B cell (primary cell): ENCODE measurements at regions not wholly inside any gene's neighbourhood (a gene's known extent, or its start where the extent isn't known, plus 50 kb on each side); places are given as distances from the start of the nearest gene placed in this dataset.

Source experiments
- ATAC-seq: fragments of 200-7000 bp; cut with Tn5 transposase; one replicate; pipeline ENCODE4 v1.10.0; 2021; ENCODE audit warnings: low read depth, mild to moderate bottlenecking, moderate number of reproducible peaks, moderate library complexity
- CTCF ChIA-PET: fragments of 350-600 bp; sonication (Branson Sonifier 250); formaldehyde crosslinking; loops from one replicate; lab custom pipeline; 2021; ENCODE audit warnings: antibody characterized with exemption, inconsistent platforms; lab: Charles Lee
- POLR2A ChIA-PET: fragments of 350-600 bp; sonication (Branson Sonifier 250); formaldehyde crosslinking; loops from one replicate; lab custom pipeline; 2021; ENCODE audit warnings: antibody characterized with exemption; lab: Charles Lee
- DNase-seq: peaks from one replicate; pipeline ENCODE4 v3.0.0; 2013
- H2AFZ ChIP-seq: 2 replicates; pipeline ENCODE4 v1.6.1; 2012; ENCODE audit warnings: mild to moderate bottlenecking, low read depth, low read length; ENCODE audit not compliant: insufficient read depth, poor library complexity, severe bottlenecking
- H3K27ac ChIP-seq, 2 donors: 1 replicate in 1 of 2; 2 replicates in 1 of 2; pipeline ENCODE4 v1.5.1; 2012 to 2013; ENCODE audit warnings: low read length in 2 of 2, mild to moderate bottlenecking in 2 of 2, moderate library complexity in 1 of 2
- H3K27me3 ChIP-seq, 4 experiments: fragments of 200-600 bp in 1 of 4; sonication (generic) in 1 of 4; replicated peaks in 1 of 4; 1 replicate in 2 of 4; 2 replicates in 2 of 4; pipeline versions ENCODE4 v1.6.1 to v1.7.0; 2013 to 2016; ENCODE audit warnings: low read length in 3 of 4, mild to moderate bottlenecking in 2 of 4, mixed read lengths in 1 of 4, moderate library complexity in 1 of 4; ENCODE audit not compliant: insufficient read depth in 4 of 4, control insufficient read depth in 3 of 4; ENCODE audit errors: control extremely low read depth in 1 of 4
- H3K36me3 ChIP-seq, 2 experiments: replicated peaks in 1 of 2; 1 replicate in 1 of 2; 2 replicates in 1 of 2; pipeline versions ENCODE4 v1.6.1 to v1.7.1; 2013; ENCODE audit warnings: low read length in 1 of 2; ENCODE audit not compliant: insufficient read depth in 2 of 2, control insufficient read depth in 1 of 2; ENCODE audit errors: control extremely low read depth in 1 of 2, extremely low read depth in 1 of 2
- H3K4me1 ChIP-seq, 2 donors: fragments of 200-600 bp in 1 of 2; sonication (generic) in 1 of 2; 1 replicate in 1 of 2; 2 replicates in 1 of 2; pipeline versions ENCODE4 v1.5.1 to v1.6.1; 2013 to 2017; ENCODE audit warnings: low read length in 2 of 2; ENCODE audit not compliant: control insufficient read depth in 2 of 2, insufficient read depth in 2 of 2
- H3K4me2 ChIP-seq: replicated peaks from 2 replicates; pipeline ENCODE3; 2012; ENCODE audit warnings: mild to moderate bottlenecking, low read depth, low read length; ENCODE audit not compliant: poor library complexity, severe bottlenecking
- H3K4me3 ChIP-seq, 5 experiments: fragments of 200-600 bp in 1 of 5; sonication (generic) in 1 of 5; 1 replicate in 3 of 5; 2 replicates in 2 of 5; pipeline versions ENCODE4 v1.5.1 to v1.7.0; 2011 to 2016; ENCODE audit warnings: low read length in 4 of 5, mild to moderate bottlenecking in 4 of 5, low read depth in 2 of 5, control low read depth in 1 of 5, moderate library complexity in 1 of 5; ENCODE audit not compliant: insufficient read depth in 1 of 5; ENCODE audit errors: control extremely low read depth in 1 of 5, extremely low read depth in 1 of 5
- H3K79me2 ChIP-seq: fragments of 200-600 bp; sonication (generic); one replicate; pipeline ENCODE4 v1.6.0; 2016; ENCODE audit warnings: low read length; ENCODE audit not compliant: control insufficient read depth, insufficient read depth
- H3K9ac ChIP-seq: fragments of 200-600 bp; sonication (generic); 2 replicates; pipeline ENCODE4 v1.6.1; 2017; ENCODE audit warnings: mild to moderate bottlenecking, low read length, moderate library complexity
- H3K9me3 ChIP-seq, 3 donors: one replicate each; pipeline versions ENCODE4 v1.6.1 to v1.7.1; 2013; ENCODE audit warnings: low read length in 2 of 3; ENCODE audit not compliant: control insufficient read depth in 2 of 3, insufficient read depth in 1 of 3; ENCODE audit errors: control extremely low read depth in 1 of 3
- H4K20me1 ChIP-seq: 2 replicates; pipeline ENCODE4 v1.6.0; 2012; ENCODE audit warnings: mild to moderate bottlenecking, low read length; ENCODE audit not compliant: insufficient read depth, control insufficient read depth, poor library complexity, severe bottlenecking
- H3K27ac Mint-ChIP-seq: one replicate; pipeline ENCODE4 v1.8.0; 2021; ENCODE audit warnings: mixed read lengths
- H3K27me3 Mint-ChIP-seq: one replicate; pipeline ENCODE4 v1.8.0; 2021; ENCODE audit warnings: mixed read lengths
- H3K4me1 Mint-ChIP-seq: one replicate; pipeline ENCODE4 v1.8.0; 2021; ENCODE audit warnings: mixed read lengths
- H3K4me3 Mint-ChIP-seq: one replicate; pipeline ENCODE4 v1.8.0; 2021; ENCODE audit warnings: mixed read lengths
- H3K9me3 Mint-ChIP-seq: one replicate; pipeline ENCODE4 v1.8.0; 2022; ENCODE audit warnings: mixed read lengths; ENCODE audit not compliant: insufficient read depth
- CTCF ChIP-seq: fragments of 200-600 bp; IDR thresholded peaks from one replicate; pipeline ENCODE4 v1.8.0; 2022; ENCODE audit warnings: antibody characterized with exemption, mild to moderate bottlenecking
- EZH2 ChIP-seq: IDR thresholded peaks from 2 replicates; pipeline ENCODE4 v1.6.1; 2012; ENCODE audit warnings: borderline replicate concordance, low read depth, mild to moderate bottlenecking, moderate library complexity, low read length; ENCODE audit not compliant: insufficient read depth, poor library complexity, severe bottlenecking
- WGBS: methylation state at CpG from one replicate; pipeline ENCODE4 v1.1.5; 2013; ENCODE audit warnings: missing lambda C conversion rate; ENCODE audit not compliant: insufficient coverage; 5-methylcytosine and 5-hydroxymethylcytosine counted together
- intact Hi-C: fragments of 100-400 bp; cut with micrococcal nuclease; formaldehyde crosslinking; loops from one replicate; pipeline ENCODE4 v1.10.0; 2022

DNA sequence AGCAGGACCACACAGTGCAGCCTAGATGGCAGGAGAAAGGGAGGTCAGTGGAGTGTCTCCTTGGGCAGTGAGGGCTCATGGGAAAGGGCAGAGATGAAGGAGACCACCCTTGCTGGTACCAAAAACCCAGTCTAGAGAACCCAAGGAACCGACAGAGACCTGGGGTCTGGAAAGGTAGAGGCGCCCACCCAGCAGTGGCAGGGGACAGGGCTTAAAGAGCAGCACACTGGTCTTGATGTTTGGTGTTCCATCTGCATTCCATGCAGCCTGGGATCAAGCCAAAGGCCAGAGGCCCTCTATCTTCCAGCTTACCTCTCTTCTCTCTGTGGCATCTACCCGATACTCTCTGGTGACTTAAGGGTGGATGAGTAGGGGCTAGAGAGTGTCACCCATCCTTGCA is 127.5 kb downstream of the PJA1 start:
- ATAC-seq = no peak
- TF ChIP-seq EZH2 (no peak), CTCF (no peak)
- Mint-ChIP-seq H3K27me3 (no peaks in the 10 kb centered on the region), H3K27ac (no peak overlapping the region), H3K9me3 (no peaks in the 10 kb centered on the region), H3K4me1 (no peaks in the 10 kb centered on the region), H3K4me3 (no peak overlapping the region)
- no peaks in the 10 kb centered on the region for H3K79me2 ChIP-seq
- no peak overlapping the region for H3K27ac ChIP-seq
- no peaks in the 10 kb centered on the region for H3K36me3 ChIP-seq
- CTCF ChIA-PET = no interaction called here
- H3K9me3 ChIP-seq = no peaks in the 10 kb centered on the region
- H3K4me1 ChIP-seq = no peaks in the 10 kb centered on the region
- POLR2A ChIA-PET = no interaction called here
- H3K4me3 ChIP-seq = no peak overlapping the region
- intact Hi-C loops = no loop called here
- H3K9ac ChIP-seq = no peak overlapping the region
- no peaks in the 10 kb centered on the region for H4K20me1 ChIP-seq
- H2AFZ ChIP-seq = no peak overlapping the region
- no peak for DNase-seq
- WGBS = 84% methylated on average over 2 of the region's 3 CpGs
- H3K27me3 ChIP-seq = no peaks in the 10 kb centered on the region
- H3K4me2 ChIP-seq = no peak overlapping the region

- Histone ChIP-seq H3K79me2 (no peaks in the 10 kb centered on the region), H3K4me2 (no peak overlapping the region), H3K36me3 (no peaks in the 10 kb centered on the region), H3K9ac (no peak overlapping the region), H3K27me3 (no peaks in the 10 kb centered on the region), H2AFZ (no peak overlapping the region), H3K9me3 (no peaks in the 10 kb centered on the region), H3K4me3 (no peak overlapping the region), H3K27ac (no peak overlapping the region), H4K20me1 (no peaks in the 10 kb centered on the region), H3K4me1 (no peaks in the 10 kb centered on the region)
- intact Hi-C loops = no loop called here
- ChIA-PET CTCF (no interaction called here), POLR2A (no interaction called here)
- no peaks in the 10 kb centered on the region for H3K27me3 Mint-ChIP-seq
- TF ChIP-seq EZH2 (no peak), CTCF (no peak)
- H3K4me3 Mint-ChIP-seq = no peak overlapping the region
- no peak for DNase-seq
- 89% methylated on average over 7 of the region's 14 CpGs for WGBS
- no peak for ATAC-seq
- H3K27ac Mint-ChIP-seq = no peak overlapping the region
- no peaks in the 10 kb centered on the region for H3K4me1 Mint-ChIP-seq
- H3K9me3 Mint-ChIP-seq = no peaks in the 10 kb centered on the region
These were observed 128.3 kb downstream of the PJA1 start for GRCh38 chrX:69036674-69037573.
